ENCODE measurements at regions not wholly inside any gene's neighbourhood (a gene's known extent, or its start where the extent isn't known, plus 50 kb on each side); places are given as distances from the start of the nearest gene placed in this dataset.
"Not testable (repeated sequence)": the region's sequence is repeated elsewhere in the genome, so short reads cannot be mapped to it uniquely, and the experiment has no call there.

DNA sequence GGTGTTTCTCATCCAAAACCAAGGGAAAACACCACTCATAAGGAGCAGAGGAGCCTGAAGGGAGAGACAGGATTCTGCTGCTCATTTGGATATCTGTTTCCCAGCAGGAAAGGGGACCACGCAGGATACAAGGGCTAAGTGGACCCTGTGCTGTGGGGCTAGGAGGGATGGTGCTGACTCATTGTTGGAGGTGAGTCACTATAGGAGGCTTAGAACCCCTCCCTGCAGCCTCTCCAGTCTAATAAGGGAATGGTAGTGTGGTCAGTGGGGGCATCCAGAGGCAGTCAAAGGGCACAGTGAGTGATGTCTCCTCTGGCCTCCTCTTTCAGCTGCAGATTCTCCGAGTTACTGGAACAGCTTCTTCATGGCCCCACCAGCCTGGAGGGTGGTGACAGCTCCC is 442.3 kb downstream of the TUBA3C start:
- Histone ChIP-seq H3K9ac (ENCODE audit: low read length) (no peak overlapping the region), H3K36me3 (ENCODE audit: control insufficient read depth in 1 of 2, insufficient read depth in 2 of 2, low read length in 2 of 2) (no peaks in the 10 kb centered on the region), H3K4me3 (replicated peaks in 1 of 2; ENCODE audit: low read depth in 1 of 2, low read length in 2 of 2) (no peak overlapping the region), H4K20me1 (ENCODE audit: insufficient read depth) (no peaks in the 10 kb centered on the region), H3K9me2 (ENCODE audit: insufficient read depth) (no peaks in the 10 kb centered on the region), H3K4me2 (ENCODE audit: low read length) (no peak overlapping the region), H3K4me1 (ENCODE audit: control insufficient read depth in 1 of 2, insufficient read depth in 2 of 2, low read length in 2 of 2) (no peaks in the 10 kb centered on the region), H2AFZ (ENCODE audit: low read depth, low read length, poor library complexity, severe bottlenecking) (no peak overlapping the region), H3K9me3 (ENCODE audit: control insufficient read depth in 1 of 2, insufficient read depth in 1 of 2, low read depth in 1 of 2, low read length in 2 of 2) (no peaks in the 10 kb centered on the region; a peak in 1 of 4 replicates), H3K27me3 (ENCODE audit: insufficient read depth, low read length) (no peaks in the 10 kb centered on the region), H3K79me2 (ENCODE audit: insufficient read depth, low read length) (no peaks in the 10 kb centered on the region), H3K27ac (ENCODE audit: low read depth, low read length) (no peak overlapping the region)
- no peak for DNase-seq (ENCODE audit: low read depth, low spot score)
- no peak for ATAC-seq
- BruUV-seq (replicated peaks) = no TSS peak
- ChIA-PET RAD21 (ENCODE audit: low non-redundant PET in 1 of 2, low total read pairs in 2 of 2, uncharacterized antibody in 2 of 2, unreplicated experiment in 2 of 2) (no interaction called here), POLR2A (no interaction called here), CTCF (no interaction called here)
- intact Hi-C loops (cut with micrococcal nuclease) = no loop called here
- TF ChIP-seq POLR2A (IDR thresholded peaks at IDR 0.05; ENCODE audit: borderline replicate concordance, extremely low read depth, insufficient read depth, insufficient read length) (no peak), EGR1 (IDR thresholded peaks at IDR 0.05; ENCODE audit: low read depth) (no peak), YY1 (IDR thresholded peaks at IDR 0.05; ENCODE audit: extremely low read depth, insufficient replicate concordance, low read depth, low read length) (no peak), POLR2AphosphoS5 (IDR thresholded peaks at IDR 0.05; ENCODE audit: low read depth, low read length) (no peak), ZNF274 (IDR thresholded peaks at IDR 0.05; ENCODE audit: low read depth, low read length) (no peak), CEBPB (IDR thresholded peaks at IDR 0.05; ENCODE audit: low read depth) (no peak)
- TF ChIP-seq, protein P1, sequence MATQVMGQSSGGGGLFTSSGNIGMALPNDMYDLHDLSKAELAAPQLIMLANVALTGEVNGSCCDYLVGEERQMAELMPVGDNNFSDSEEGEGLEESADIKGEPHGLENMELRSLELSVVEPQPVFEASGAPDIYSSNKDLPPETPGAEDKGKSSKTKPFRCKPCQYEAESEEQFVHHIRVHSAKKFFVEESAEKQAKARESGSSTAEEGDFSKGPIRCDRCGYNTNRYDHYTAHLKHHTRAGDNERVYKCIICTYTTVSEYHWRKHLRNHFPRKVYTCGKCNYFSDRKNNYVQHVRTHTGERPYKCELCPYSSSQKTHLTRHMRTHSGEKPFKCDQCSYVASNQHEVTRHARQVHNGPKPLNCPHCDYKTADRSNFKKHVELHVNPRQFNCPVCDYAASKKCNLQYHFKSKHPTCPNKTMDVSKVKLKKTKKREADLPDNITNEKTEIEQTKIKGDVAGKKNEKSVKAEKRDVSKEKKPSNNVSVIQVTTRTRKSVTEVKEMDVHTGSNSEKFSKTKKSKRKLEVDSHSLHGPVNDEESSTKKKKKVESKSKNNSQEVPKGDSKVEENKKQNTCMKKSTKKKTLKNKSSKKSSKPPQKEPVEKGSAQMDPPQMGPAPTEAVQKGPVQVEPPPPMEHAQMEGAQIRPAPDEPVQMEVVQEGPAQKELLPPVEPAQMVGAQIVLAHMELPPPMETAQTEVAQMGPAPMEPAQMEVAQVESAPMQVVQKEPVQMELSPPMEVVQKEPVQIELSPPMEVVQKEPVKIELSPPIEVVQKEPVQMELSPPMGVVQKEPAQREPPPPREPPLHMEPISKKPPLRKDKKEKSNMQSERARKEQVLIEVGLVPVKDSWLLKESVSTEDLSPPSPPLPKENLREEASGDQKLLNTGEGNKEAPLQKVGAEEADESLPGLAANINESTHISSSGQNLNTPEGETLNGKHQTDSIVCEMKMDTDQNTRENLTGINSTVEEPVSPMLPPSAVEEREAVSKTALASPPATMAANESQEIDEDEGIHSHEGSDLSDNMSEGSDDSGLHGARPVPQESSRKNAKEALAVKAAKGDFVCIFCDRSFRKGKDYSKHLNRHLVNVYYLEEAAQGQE (IDR thresholded peaks at IDR 0.05; ENCODE audit: low read depth) = no peak
- TF ChIP-seq, protein P2, sequence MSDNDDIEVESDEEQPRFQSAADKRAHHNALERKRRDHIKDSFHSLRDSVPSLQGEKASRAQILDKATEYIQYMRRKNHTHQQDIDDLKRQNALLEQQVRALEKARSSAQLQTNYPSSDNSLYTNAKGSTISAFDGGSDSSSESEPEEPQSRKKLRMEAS (IDR thresholded peaks at IDR 0.05) = no peak

DNA sequence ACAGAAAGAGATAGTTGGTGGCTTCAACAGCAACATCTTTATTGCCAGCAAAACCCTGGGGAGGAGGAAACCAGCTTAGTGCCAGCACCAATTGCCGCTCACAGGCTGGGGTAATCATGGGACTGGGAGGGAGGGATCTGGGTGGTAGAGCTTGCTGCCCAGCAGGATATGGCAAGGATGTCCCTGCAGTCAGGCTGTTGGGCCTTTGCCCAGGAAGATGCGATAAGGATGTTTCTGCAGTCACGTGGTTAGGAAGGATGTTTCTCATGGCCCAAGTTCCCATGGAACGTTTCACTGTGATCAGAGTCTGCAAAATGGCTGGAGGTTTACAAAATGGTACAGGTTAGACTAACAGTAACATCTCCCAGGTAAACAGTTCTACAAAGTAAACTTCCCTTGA is 443.5 kb downstream of the TUBA3C start:
- H3K4me3 ChIP-seq (replicated peaks in 1 of 2; ENCODE audit: low read depth in 1 of 2, low read length in 2 of 2); H3K27ac ChIP-seq (ENCODE audit: low read depth, low read length); H3K36me3 ChIP-seq (ENCODE audit: control insufficient read depth in 1 of 2, insufficient read depth in 2 of 2, low read length in 2 of 2); H2AFZ ChIP-seq (ENCODE audit: low read depth, low read length, poor library complexity, severe bottlenecking); ATAC-seq; CTCF ChIA-PET; H3K9ac ChIP-seq (ENCODE audit: low read length); BruUV-seq (replicated peaks); H3K79me2 ChIP-seq (ENCODE audit: insufficient read depth, low read length); DNase-seq (ENCODE audit: low read depth, low spot score); H3K4me1 ChIP-seq (ENCODE audit: control insufficient read depth in 1 of 2, insufficient read depth in 2 of 2, low read length in 2 of 2); H3K9me3 ChIP-seq (ENCODE audit: control insufficient read depth in 1 of 2, insufficient read depth in 1 of 2, low read depth in 1 of 2, low read length in 2 of 2); RAD21 ChIA-PET (ENCODE audit: low non-redundant PET in 1 of 2, low total read pairs in 2 of 2, uncharacterized antibody in 2 of 2, unreplicated experiment in 2 of 2); H3K9me2 ChIP-seq (ENCODE audit: insufficient read depth); H4K20me1 ChIP-seq (ENCODE audit: insufficient read depth); H3K27me3 ChIP-seq (ENCODE audit: insufficient read depth, low read length); POLR2A ChIA-PET; H3K4me2 ChIP-seq (ENCODE audit: low read length); intact Hi-C loops (cut with micrococcal nuclease): not testable (repeated sequence)

DNA sequence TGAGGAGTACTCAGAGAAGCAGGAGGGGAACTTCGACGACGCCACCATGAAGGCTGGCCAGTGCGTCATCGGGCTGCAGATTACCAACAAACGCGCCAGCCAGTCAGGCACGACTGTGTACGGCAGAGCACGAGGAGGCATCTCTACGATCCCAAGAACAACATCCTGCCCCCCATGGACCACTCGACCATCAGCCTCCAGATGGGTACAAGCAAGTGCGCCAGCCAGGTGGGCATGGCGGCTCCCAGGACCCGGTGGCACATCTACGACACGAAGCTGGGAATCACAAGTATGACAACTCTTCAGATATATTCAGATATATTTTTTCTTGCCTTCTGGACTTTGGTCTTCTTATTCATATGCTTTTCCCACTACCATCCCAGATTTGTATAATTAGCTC is 454.5 kb downstream of the TUBA3C start:
- H3K36me3 ChIP-seq (ENCODE audit: control insufficient read depth in 1 of 2, insufficient read depth in 2 of 2, low read length in 2 of 2); H3K9ac ChIP-seq (ENCODE audit: low read length); POLR2A ChIA-PET; intact Hi-C loops (cut with micrococcal nuclease); H3K27me3 ChIP-seq (ENCODE audit: insufficient read depth, low read length); RAD21 ChIA-PET (ENCODE audit: low non-redundant PET in 1 of 2, low total read pairs in 2 of 2, uncharacterized antibody in 2 of 2, unreplicated experiment in 2 of 2); CTCF ChIA-PET; H3K9me3 ChIP-seq (ENCODE audit: control insufficient read depth in 1 of 2, insufficient read depth in 1 of 2, low read depth in 1 of 2, low read length in 2 of 2); ATAC-seq; H2AFZ ChIP-seq (ENCODE audit: low read depth, low read length, poor library complexity, severe bottlenecking); H3K4me2 ChIP-seq (ENCODE audit: low read length); H4K20me1 ChIP-seq (ENCODE audit: insufficient read depth); DNase-seq (ENCODE audit: low read depth, low spot score); BruUV-seq (replicated peaks); H3K27ac ChIP-seq (ENCODE audit: low read depth, low read length); H3K4me3 ChIP-seq (replicated peaks in 1 of 2; ENCODE audit: low read depth in 1 of 2, low read length in 2 of 2); H3K9me2 ChIP-seq (ENCODE audit: insufficient read depth); H3K4me1 ChIP-seq (ENCODE audit: control insufficient read depth in 1 of 2, insufficient read depth in 2 of 2, low read length in 2 of 2); H3K79me2 ChIP-seq (ENCODE audit: insufficient read depth, low read length): not testable (repeated sequence)

Data from HCT116 (cell line).